HEK293 (cell line): ENCODE measurements at regions not wholly inside any gene's neighbourhood (a gene's known extent, or its start where the extent isn't known, plus 50 kb on each side); places are given as distances from the start of the nearest gene placed in this dataset.
"Not testable (repeated sequence)": the region's sequence is repeated elsewhere in the genome, so short reads cannot be mapped to it uniquely, and the experiment has no call there.

ENCODE experiments used
- CTCF ChIA-PET: fragments of 350-600 bp; formaldehyde crosslinking; extraction: SDS; loops from one replicate; lab custom pipeline; 2021; ENCODE audit warnings: antibody characterized with exemption; lab: Yijun Ruan, JAX
- POLR2A ChIA-PET: fragments of 300-600 bp; formaldehyde crosslinking; extraction: SDS; loops from one replicate; lab custom pipeline; 2020; ENCODE audit warnings: antibody characterized with exemption, inconsistent platforms; lab: Yijun Ruan, JAX
- H3K27ac ChIP-seq: fragments of 200-500 bp; sonication (Bioruptor generic); 2 replicates; pipeline ENCODE4 v1.5.1; 2014; ENCODE audit warnings: low read depth, low read length, control low read depth, inconsistent platforms; ENCODE audit errors: extremely low read depth
- H3K36me3 ChIP-seq, 2 experiments: fragments of 200-500 bp in 1 of 2; sonication (Bioruptor generic) in 1 of 2; 1 replicate in 1 of 2; 2 replicates in 1 of 2; pipeline ENCODE4 v1.5.1; 2014 to 2017; ENCODE audit warnings: inconsistent platforms in 2 of 2, low read length in 2 of 2; ENCODE audit not compliant: control insufficient read depth in 2 of 2, insufficient read depth in 1 of 2
- H3K4me1 ChIP-seq: fragments of 200-500 bp; sonication (Bioruptor generic); 2 replicates; pipeline ENCODE4 v1.5.1; 2014; ENCODE audit warnings: mild to moderate bottlenecking, low read length, inconsistent platforms; ENCODE audit not compliant: control insufficient read depth, insufficient read depth
- H3K4me3 ChIP-seq: 2 replicates; pipeline ENCODE4 v1.5.1; 2011; ENCODE audit warnings: low read depth, mild to moderate bottlenecking, control low read depth, low read length, moderate library complexity
- H3K9me3 ChIP-seq: fragments of 200-500 bp; sonication (Bioruptor generic); 2 replicates; pipeline ENCODE4 v1.5.1; 2014; ENCODE audit warnings: low read depth, low read length, inconsistent platforms; ENCODE audit not compliant: control insufficient read depth, insufficient read depth
- GLIS1 ChIP-seq: fragments of 450-650 bp; formaldehyde crosslinking; IDR thresholded peaks from 2 replicates; pipeline ENCODE4 v1.5.1; 2016; ENCODE audit warnings: missing biosample characterization, missing genetic modification characterization
- PRDM1 ChIP-seq: fragments of 450-650 bp; formaldehyde crosslinking; IDR thresholded peaks from 2 replicates; pipeline ENCODE4; 2016; ENCODE audit warnings: missing biosample characterization, missing genetic modification characterization
- ZIC2 ChIP-seq: fragments of 450-650 bp; formaldehyde crosslinking; IDR thresholded peaks from 2 replicates; pipeline ENCODE4 v1.5.1; 2016; ENCODE audit warnings: missing biosample characterization, missing genetic modification characterization
- ZNF366 ChIP-seq: fragments of 450-650 bp; formaldehyde crosslinking; conservative IDR thresholded peaks from 2 replicates; pipeline ENCODE4 v1.5.1; 2016; ENCODE audit warnings: missing biosample characterization, missing genetic modification characterization
- TF ChIP-seq, protein P1 (sequence below): fragments of 450-650 bp; formaldehyde crosslinking; IDR thresholded peaks from 2 replicates; pipeline ENCODE4 v1.5.1; 2017; ENCODE audit warnings: missing biosample characterization, missing genetic modification characterization

DNA sequence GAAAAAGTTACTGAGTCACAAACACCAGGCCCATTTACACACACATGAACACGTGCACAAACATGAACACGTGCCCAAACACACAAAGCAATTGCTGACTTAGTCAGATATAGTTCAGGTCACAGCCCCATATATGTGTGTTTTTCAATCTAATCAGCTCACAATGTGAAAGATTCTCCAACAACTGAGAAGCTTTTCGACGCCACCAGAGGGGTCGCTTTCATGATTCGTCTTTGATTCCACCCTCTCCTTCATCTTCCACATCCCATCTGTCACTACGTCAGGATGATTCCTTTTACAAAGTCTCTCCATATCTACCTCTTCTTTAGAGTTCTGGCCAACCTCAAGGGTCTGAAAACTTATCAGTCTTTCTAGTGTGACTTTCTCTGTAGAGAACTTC is 188.7 kb upstream of the LRRC61 start:
- CTCF ChIA-PET, H3K4me3 ChIP-seq, H3K9me3 ChIP-seq, H3K4me1 ChIP-seq, POLR2A ChIA-PET, H3K36me3 ChIP-seq, H3K27ac ChIP-seq: not testable (repeated sequence)

DNA sequence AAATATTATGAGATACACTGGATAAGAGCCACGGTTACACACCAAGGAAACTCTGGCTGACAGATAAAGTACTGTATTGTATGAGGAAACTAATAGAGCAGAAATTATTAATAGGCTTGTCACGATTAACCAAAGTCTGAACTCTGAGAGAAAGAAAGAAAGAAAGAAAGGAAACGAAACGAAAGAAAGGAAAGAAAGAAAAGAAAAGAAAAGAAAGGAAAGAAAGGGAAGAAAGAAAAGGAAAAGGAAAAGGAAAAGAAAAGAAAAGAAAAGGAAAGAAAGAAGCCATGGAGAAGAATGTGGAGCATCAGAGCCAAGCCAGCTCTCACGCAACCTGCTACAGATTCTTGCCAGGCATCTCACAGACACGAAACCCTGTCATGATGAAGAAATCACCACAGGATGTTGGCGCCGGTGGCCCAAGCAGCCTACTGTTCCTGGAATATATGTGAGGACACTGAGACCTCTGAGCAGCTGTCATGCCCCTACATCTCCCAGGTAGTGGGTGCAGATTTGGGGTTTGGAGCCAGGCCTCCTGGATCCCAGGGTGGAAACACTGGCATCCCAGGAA is 187.4 kb upstream of the LRRC61 start:
- H3K4me1 ChIP-seq, CTCF ChIA-PET, H3K4me3 ChIP-seq, POLR2A ChIA-PET, H3K36me3 ChIP-seq, H3K9me3 ChIP-seq, H3K27ac ChIP-seq: not testable (repeated sequence)
- TF ChIP-seq PRDM1 (tag by site-specific recombination): peak; percentile 81
- 0 out of 2 replicates have a peak, but pooled peaks have one; percentile 26 for TF ChIP-seq ZNF366 (tag by site-specific recombination)

DNA sequence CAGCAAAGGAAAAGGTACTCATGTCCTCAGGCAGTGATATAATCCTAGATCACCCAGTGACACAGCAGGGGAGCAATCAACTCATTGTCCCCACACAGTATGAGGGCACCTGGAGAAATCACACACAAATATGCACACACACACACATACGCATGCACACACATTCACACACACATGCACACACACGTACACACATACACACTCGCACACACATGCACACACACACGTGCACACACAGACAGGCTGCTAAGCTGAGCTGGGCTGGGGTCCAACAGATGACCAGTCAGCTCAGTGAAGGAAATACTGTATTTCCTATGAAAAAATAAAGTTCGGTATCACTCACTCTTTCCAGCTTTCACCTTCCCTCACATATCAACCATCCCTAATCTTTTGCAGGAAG is 183.3 kb upstream of the LRRC61 start:
- H3K27ac ChIP-seq, H3K9me3 ChIP-seq, CTCF ChIA-PET, POLR2A ChIA-PET, H3K36me3 ChIP-seq, H3K4me1 ChIP-seq, H3K4me3 ChIP-seq: not testable (repeated sequence)
- TF ChIP-seq, protein P1, sequence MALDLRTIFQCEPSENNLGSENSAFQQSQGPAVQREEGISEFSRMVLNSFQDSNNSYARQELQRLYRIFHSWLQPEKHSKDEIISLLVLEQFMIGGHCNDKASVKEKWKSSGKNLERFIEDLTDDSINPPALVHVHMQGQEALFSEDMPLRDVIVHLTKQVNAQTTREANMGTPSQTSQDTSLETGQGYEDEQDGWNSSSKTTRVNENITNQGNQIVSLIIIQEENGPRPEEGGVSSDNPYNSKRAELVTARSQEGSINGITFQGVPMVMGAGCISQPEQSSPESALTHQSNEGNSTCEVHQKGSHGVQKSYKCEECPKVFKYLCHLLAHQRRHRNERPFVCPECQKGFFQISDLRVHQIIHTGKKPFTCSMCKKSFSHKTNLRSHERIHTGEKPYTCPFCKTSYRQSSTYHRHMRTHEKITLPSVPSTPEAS (tag by site-specific recombination): peak; percentile 99
- TF ChIP-seq ZIC2 (tag by site-specific recombination) (peak; percentile 47; the same call in 1 of the 2 replicates), GLIS1 (tag by site-specific recombination) (peak; percentile 47)

DNA sequence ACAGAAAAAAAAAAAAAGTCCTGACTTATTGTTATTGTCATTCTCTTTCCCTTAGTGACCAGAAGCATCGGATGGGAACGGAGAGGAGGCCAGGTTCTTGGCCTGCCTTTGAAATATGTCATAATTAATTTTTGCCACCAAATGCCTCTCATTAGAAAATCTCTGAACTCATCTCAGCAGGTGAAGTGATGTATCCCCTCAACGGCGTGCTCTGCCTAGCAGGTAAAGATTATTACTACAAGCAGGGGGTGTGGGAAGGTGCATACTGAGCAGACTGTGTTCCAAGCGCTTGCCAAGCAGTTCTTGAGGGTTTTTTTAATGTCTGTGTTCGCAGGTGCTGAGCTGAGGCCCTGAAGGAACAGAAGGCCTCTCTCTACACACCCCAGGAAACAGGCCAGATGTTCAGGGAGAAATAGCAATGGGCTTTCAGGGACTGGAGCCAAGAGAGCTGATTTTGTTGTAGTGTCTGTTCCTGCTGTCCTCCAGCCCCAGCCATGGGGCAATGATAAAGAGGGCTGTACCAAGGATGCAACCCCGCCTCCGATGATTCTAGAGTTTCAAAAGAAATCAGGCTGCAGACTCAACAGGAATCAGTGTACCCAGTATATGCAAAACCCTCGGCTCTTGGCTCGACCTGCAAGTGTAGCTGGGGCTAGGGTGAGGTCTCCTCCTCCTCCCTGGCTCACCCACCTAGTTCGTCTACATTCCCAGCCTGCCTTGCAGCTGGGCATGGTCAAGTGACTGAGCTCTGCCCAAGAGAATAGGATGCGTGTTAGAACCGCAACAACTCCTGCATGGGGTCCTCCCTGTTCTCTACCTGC is 181.4 kb upstream of the LRRC61 start:
- H3K4me3 ChIP-seq, CTCF ChIA-PET, H3K27ac ChIP-seq, H3K4me1 ChIP-seq, H3K9me3 ChIP-seq, H3K36me3 ChIP-seq, POLR2A ChIA-PET: not testable (repeated sequence)

DNA sequence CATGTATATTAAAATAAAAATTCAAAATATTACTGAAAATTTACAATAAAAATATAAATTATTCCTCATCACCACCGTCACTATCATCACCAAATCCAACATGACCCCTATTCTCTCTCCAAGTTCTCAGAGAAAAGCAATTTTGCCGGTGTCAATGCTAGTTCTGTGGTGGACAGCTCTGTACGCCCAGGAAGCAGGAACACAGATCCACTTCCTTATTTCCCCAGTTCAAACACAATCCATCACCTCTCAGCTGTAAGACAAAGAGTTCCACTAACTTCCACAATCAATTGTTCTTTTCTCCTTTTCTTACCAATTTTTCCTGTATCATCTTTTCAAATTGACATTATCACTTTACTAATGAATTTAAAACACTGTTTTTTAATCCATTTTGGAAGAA is 177.0 kb upstream of the LRRC61 start:
- H3K4me1 ChIP-seq, H3K9me3 ChIP-seq, H3K36me3 ChIP-seq, CTCF ChIA-PET, H3K4me3 ChIP-seq, H3K27ac ChIP-seq, POLR2A ChIA-PET: not testable (repeated sequence)

DNA sequence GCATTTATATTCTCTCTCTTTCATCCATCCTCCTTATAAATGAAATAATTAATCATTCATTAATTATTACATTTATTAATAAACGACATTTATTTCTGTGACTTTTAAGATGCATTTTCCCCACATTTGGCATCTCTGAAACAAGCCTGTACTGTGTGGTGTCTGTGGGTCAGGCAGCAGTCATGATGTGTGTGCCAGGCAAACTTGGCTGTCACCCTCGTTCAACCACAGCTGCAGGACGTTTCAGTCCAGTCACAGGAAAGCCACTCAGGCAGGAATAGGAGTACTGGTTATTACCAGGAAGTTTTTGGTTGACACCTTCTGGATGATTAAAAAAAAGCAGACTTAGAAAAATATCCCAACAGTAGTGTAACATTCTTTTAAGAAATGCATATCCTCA is 175.6 kb upstream of the LRRC61 start:
- H3K4me3 ChIP-seq, H3K36me3 ChIP-seq, H3K4me1 ChIP-seq, POLR2A ChIA-PET, H3K9me3 ChIP-seq, H3K27ac ChIP-seq, CTCF ChIA-PET: not testable (repeated sequence)

DNA sequence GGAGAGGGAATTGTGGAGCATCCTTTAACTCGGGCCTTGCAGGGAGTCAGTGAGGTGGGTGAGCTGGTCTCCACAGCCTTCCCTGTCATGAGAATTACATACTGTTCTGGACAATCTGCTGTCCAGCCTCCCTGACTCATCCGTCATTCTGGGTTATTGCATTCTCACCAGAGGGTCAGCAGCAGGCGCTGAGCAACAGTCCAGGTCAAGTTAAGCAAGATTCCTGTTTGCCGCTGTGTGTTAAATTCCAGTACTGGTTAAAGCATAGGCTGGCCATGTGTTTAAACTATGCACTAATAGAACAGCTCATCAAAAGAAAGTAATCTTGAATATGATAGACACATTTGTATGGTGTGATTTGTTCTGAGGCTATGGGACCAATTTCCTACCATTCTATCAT is 167.1 kb upstream of the LRRC61 start:
- POLR2A ChIA-PET, H3K4me1 ChIP-seq, H3K36me3 ChIP-seq, H3K4me3 ChIP-seq, H3K9me3 ChIP-seq, H3K27ac ChIP-seq, CTCF ChIA-PET: not testable (repeated sequence)
